Renal pelvis (tissue), 1 donor: ENCODE measurements at regions not wholly inside any gene's neighbourhood (a gene's known extent, or its start where the extent isn't known, plus 50 kb on each side); places are given as distances from the start of the nearest gene placed in this dataset.

ENCODE experiments used
- DNase-seq: peaks from one replicate; pipeline ENCODE4 v3.0.0-alpha.2; 2013

GRCh38 chr10:4345877-4346646, 479.9 kb upstream of the AKR1E2 start:
- no peak for DNase-seq

GRCh38 chr10:4344492-4344994, 481.5 kb upstream of the AKR1E2 start:
- no peak for DNase-seq

- no peak for DNase-seq
These were observed 482.1 kb upstream of the AKR1E2 start for GRCh38 chr10:4343873-4344272.

GRCh38 chr10:4343091-4343490, 482.9 kb upstream of the AKR1E2 start:
- no peak for DNase-seq

- DNase-seq, result no peak
These were observed 487.2 kb upstream of the AKR1E2 start for GRCh38 chr10:4338768-4339167.

GRCh38 chr10:4337563-4337962, 488.4 kb upstream of the AKR1E2 start:
- DNase-seq, result no peak

- no peak for DNase-seq
These were observed 491.1 kb upstream of the AKR1E2 start for GRCh38 chr10:4334871-4335270.

- no peak for DNase-seq
These were observed 492.0 kb upstream of the AKR1E2 start for GRCh38 chr10:4334015-4334414.

GRCh38 chr10:4333459-4333894, 492.5 kb upstream of the AKR1E2 start:
- no peak for DNase-seq

GRCh38 chr10:4332764-4333458, 493.1 kb upstream of the AKR1E2 start:
- no peak for DNase-seq

- no peak for DNase-seq
These were observed 494.9 kb upstream of the AKR1E2 start for GRCh38 chr10:4331150-4331549.

- no peak for DNase-seq
These were observed 495.4 kb upstream of the AKR1E2 start for GRCh38 chr10:4330636-4331035.

GRCh38 chr10:4329225-4329624, 496.8 kb upstream of the AKR1E2 start:
- DNase-seq, result no peak

- no peak for DNase-seq
These were observed 499.4 kb upstream of the AKR1E2 start for GRCh38 chr10:4326647-4327046.

- DNase-seq, result no peak
These were observed 506.1 kb upstream of the AKR1E2 start for GRCh38 chr10:4319870-4320367.

- no peak for DNase-seq
These were observed 509.7 kb upstream of the AKR1E2 start for GRCh38 chr10:4316161-4316810.

GRCh38 chr10:4315551-4315950, 510.5 kb upstream of the AKR1E2 start:
- peak; percentile 44 for DNase-seq

- no peak for DNase-seq
These were observed 513.0 kb upstream of the AKR1E2 start for GRCh38 chr10:4313051-4313450.

- DNase-seq, result no peak
These were observed 513.8 kb upstream of the AKR1E2 start for GRCh38 chr10:4312051-4312835.

GRCh38 chr10:4310172-4310571, 515.8 kb upstream of the AKR1E2 start:
- no peak for DNase-seq

- DNase-seq, result no peak
These were observed 518.1 kb upstream of the AKR1E2 start for GRCh38 chr10:4307910-4308309.

- DNase-seq, result no peak
These were observed 519.1 kb upstream of the AKR1E2 start for GRCh38 chr10:4306871-4307270.
